Keratinocyte (primary cell): ENCODE measurements at regions not wholly inside any gene's neighbourhood (a gene's known extent, or its start where the extent isn't known, plus 50 kb on each side); places are given as distances from the start of the nearest gene placed in this dataset.

Source experiments
- EZH2 ChIP-seq: IDR thresholded peaks from one replicate; pipeline ENCODE4 v1.6.1; 2012; ENCODE audit warnings: inconsistent platforms, mild to moderate bottlenecking, low read length, moderate library complexity
- TF ChIP-seq, protein P1 (sequence below), 3 experiments: IDR thresholded peaks in 1 of 3; conservative IDR thresholded peaks in 1 of 3; optimal IDR thresholded peaks in 1 of 3; 2 replicates in 2 of 3; 3 replicates in 1 of 3; pipeline versions ENCODE3 to v1.5.1; 2011; ENCODE audit warnings: low read length in 3 of 3, mild to moderate bottlenecking in 3 of 3, moderate library complexity in 2 of 3, control low read depth in 1 of 3, inconsistent platforms in 1 of 3; ENCODE audit not compliant: insufficient read depth in 2 of 3; ENCODE audit errors: extremely low read depth in 1 of 3

DNA sequence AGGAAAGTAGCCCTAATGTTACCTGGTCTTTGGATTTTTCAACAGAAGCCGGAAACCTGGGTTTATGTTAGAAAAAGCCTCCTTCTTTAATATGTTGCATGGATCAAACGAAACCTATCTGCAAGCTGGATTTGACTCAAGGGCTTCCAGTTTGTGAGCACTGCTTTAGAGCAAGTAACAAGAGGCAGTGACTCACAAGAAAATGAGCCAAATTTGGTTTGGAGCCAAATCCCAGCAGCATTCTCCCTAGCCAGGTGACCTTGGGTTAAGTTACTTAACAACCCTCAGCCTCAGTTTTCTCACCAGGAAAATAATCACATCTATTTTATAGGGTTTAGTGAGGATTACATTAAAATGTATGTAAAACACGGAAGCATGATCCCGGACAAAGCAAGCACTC, 215.2 kb upstream of the PRICKLE2 start:
- TF ChIP-seq, protein P1, sequence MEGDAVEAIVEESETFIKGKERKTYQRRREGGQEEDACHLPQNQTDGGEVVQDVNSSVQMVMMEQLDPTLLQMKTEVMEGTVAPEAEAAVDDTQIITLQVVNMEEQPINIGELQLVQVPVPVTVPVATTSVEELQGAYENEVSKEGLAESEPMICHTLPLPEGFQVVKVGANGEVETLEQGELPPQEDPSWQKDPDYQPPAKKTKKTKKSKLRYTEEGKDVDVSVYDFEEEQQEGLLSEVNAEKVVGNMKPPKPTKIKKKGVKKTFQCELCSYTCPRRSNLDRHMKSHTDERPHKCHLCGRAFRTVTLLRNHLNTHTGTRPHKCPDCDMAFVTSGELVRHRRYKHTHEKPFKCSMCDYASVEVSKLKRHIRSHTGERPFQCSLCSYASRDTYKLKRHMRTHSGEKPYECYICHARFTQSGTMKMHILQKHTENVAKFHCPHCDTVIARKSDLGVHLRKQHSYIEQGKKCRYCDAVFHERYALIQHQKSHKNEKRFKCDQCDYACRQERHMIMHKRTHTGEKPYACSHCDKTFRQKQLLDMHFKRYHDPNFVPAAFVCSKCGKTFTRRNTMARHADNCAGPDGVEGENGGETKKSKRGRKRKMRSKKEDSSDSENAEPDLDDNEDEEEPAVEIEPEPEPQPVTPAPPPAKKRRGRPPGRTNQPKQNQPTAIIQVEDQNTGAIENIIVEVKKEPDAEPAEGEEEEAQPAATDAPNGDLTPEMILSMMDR (optimal IDR thresholded peaks at IDR 0.05 in 1 of 3, IDR thresholded peaks at IDR 0.05 in 1 of 3, conservative IDR thresholded peaks at IDR 0.05 in 1 of 3; ENCODE audit: extremely low read depth in 1 of 3, insufficient read depth in 2 of 3, low read length in 3 of 3) = no peak
- no peak for TF ChIP-seq EZH2
